Activated T-helper 1 cell treated with anti-CD3 and anti-CD28 coated beads, Interleukin-12 subunit alpha, Interleukin-12 subunit beta, Interleukin-2, Interleukin-4 antibody, amounts not matched to agents 30 ng/mL and 10 ng/mL and 1 ng/mL, durations not matched to agents 14 hours and 24 hours and 36 hours (primary cell): ENCODE measurements at regions not wholly inside any gene's neighbourhood (a gene's known extent, or its start where the extent isn't known, plus 50 kb on each side); places are given as distances from the start of the nearest gene placed in this dataset.

Experiments
- DNase-seq: peaks from one replicate; pipeline ENCODE4 v3.0.0; 2021; ENCODE audit warnings: low spot score
- H3K27ac Mint-ChIP-seq: one replicate; pipeline ENCODE4 v1.8.0; 2021; ENCODE audit warnings: mild to moderate bottlenecking, mixed read lengths
- H3K27me3 Mint-ChIP-seq: one replicate; pipeline ENCODE4 v1.8.0; 2022; ENCODE audit warnings: mild to moderate bottlenecking, moderate library complexity, mixed read lengths; ENCODE audit not compliant: insufficient read depth
- H3K36me3 Mint-ChIP-seq: one replicate; pipeline ENCODE4 v1.8.0; 2021; ENCODE audit warnings: low read depth, mixed read lengths
- H3K4me1 Mint-ChIP-seq: one replicate; pipeline ENCODE4 v1.8.0; 2021; ENCODE audit warnings: low read depth, mixed read lengths
- H3K4me3 Mint-ChIP-seq: one replicate; pipeline ENCODE4 v1.8.0; 2021; ENCODE audit warnings: mild to moderate bottlenecking, moderate library complexity, mixed read lengths
- H3K9me3 Mint-ChIP-seq: one replicate; pipeline ENCODE4 v1.8.0; 2021; ENCODE audit warnings: mixed read lengths
- intact Hi-C: fragments of 100-400 bp; cut with micrococcal nuclease; formaldehyde crosslinking; loops from one replicate; pipeline ENCODE4 v1.15.1; 2024

DNA sequence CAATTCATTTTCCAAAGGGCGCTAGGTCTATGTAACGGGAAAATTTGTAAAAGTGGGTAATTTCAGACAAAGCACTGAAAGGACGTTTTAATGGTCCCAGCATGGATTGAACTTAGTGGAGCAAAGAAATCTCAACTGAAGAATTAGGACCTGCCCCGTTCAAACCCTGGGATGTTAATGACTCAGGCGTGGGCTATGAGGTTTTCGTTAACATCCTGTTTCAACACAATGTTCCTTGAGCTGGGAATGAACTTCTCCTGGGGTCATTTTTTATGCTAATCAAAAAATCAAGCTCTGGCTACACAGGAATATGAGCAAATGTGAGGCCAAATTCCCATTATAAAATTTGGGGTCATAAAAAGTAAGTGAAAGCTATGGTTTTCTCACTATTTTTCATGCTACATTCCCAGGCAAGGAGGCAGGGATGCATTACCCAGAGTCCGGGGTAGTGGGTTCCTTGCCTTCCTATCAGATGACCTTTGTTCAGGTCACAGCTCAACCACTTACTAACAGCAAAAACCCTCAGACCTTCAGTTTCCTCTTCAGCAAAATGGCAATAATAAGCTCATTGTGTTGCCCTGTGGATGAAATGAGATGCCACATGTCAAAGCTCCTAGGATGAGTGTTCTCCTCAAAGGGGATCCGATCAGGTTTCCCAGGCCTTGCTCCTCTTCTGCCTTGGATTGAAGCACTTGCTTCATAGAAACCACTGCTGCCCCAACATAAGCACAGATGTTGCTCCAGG, 271.4 kb downstream of the ARRDC4 start:
- no peak for DNase-seq
- Mint-ChIP-seq H3K9me3 (no peaks in the 10 kb centered on the region), H3K4me1 (no peaks in the 10 kb centered on the region), H3K27ac (no peak overlapping the region), H3K36me3 (no peaks in the 10 kb centered on the region), H3K4me3 (no peak overlapping the region), H3K27me3 (no peaks in the 10 kb centered on the region)
- intact Hi-C loops = no loop called here

DNA sequence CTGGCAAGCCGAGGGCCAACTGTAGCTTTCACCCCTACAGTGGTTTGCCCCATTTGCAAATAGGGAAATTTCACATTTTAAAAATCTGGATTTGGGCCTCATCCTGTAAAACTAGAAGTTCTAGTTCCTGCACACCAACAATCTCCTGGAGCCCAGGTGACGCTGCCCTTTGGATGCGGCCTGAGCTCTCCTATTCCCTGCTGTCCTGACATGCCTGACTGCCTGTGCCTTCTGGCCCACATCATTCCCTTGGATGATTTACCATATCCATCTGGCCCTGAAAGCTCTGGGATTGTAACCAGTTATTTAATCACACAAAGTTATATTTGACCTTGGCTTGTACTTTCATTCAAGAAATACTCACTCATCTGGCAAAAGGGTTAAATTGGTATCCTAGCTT, 272.3 kb downstream of the ARRDC4 start:
- intact Hi-C loops = no loop called here
- Mint-ChIP-seq H3K9me3 (no peaks in the 10 kb centered on the region), H3K36me3 (no peaks in the 10 kb centered on the region), H3K4me1 (no peaks in the 10 kb centered on the region), H3K27me3 (no peaks in the 10 kb centered on the region), H3K27ac (no peak overlapping the region), H3K4me3 (no peak overlapping the region)
- DNase-seq = no peak

GRCh38 chr15:98233873-98234272, 273.4 kb downstream of the ARRDC4 start:
- no peak for DNase-seq
- H3K9me3 Mint-ChIP-seq = no peaks in the 10 kb centered on the region
- H3K27me3 Mint-ChIP-seq = no peaks in the 10 kb centered on the region
- H3K4me1 Mint-ChIP-seq = no peaks in the 10 kb centered on the region
- intact Hi-C loops = no loop called here
- no peaks in the 10 kb centered on the region for H3K36me3 Mint-ChIP-seq
- no peak overlapping the region for H3K4me3 Mint-ChIP-seq
- H3K27ac Mint-ChIP-seq = no peak overlapping the region

- H3K9me3 Mint-ChIP-seq = no peaks in the 10 kb centered on the region
- no peaks in the 10 kb centered on the region for H3K36me3 Mint-ChIP-seq
- H3K4me1 Mint-ChIP-seq = no peaks in the 10 kb centered on the region
- H3K27me3 Mint-ChIP-seq = peaks cover 3% of the 10 kb centered on the region
- no peak overlapping the region for H3K4me3 Mint-ChIP-seq
- intact Hi-C loops = no loop called here
- no peak for DNase-seq
- no peak overlapping the region for H3K27ac Mint-ChIP-seq
Measured at GRCh38 chr15:98240303-98240702, 279.8 kb downstream of the ARRDC4 start.

- intact Hi-C loops = no loop called here
- Mint-ChIP-seq H3K36me3 (no peaks in the 10 kb centered on the region), H3K27ac (no peak overlapping the region)
Measured at GRCh38 chr15:98241032-98241554, 280.6 kb downstream of the ARRDC4 start.

DNA sequence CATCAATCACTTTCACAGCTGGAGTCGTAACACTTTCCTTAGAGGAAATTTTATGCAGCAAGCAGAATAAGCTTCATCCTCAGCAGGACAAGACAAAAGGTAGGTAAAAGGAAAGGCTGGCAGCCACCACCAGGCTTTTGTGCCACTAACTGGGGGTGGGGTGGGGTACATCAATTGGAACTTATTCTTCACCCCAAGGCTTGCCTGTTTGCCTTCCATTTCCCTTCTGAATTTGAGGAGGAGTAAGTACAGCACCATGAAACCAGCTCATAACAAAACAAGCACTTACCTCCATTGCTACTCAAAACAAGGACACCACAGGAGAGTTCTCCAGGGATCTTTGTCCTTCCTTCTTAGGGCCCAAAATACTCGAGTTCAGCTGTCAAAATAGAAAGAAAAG, 296.8 kb downstream of the ARRDC4 start:
- peaks cover 3% of the 10 kb centered on the region for H3K27me3 Mint-ChIP-seq
- DNase-seq = no peak
- peaks cover 9% of the 10 kb centered on the region for H3K9me3 Mint-ChIP-seq
- intact Hi-C loops = no loop called here
- no peaks in the 10 kb centered on the region for H3K36me3 Mint-ChIP-seq
- H3K4me3 Mint-ChIP-seq = no peak overlapping the region
- H3K27ac Mint-ChIP-seq = no peak overlapping the region
- H3K4me1 Mint-ChIP-seq = no peaks in the 10 kb centered on the region

More at GRCh38 chr15:98241032-98241554, 280.6 kb downstream of the ARRDC4 start:
- no peak overlapping the region for H3K4me3 Mint-ChIP-seq
- no peak for DNase-seq
- H3K9me3 Mint-ChIP-seq = no peaks in the 10 kb centered on the region
- H3K27me3 Mint-ChIP-seq = peaks cover 3% of the 10 kb centered on the region
- H3K4me1 Mint-ChIP-seq = no peaks in the 10 kb centered on the region

- intact Hi-C loops = no loop called here
- H3K27ac Mint-ChIP-seq = no peak overlapping the region
- H3K4me1 Mint-ChIP-seq = no peaks in the 10 kb centered on the region
- no peak for DNase-seq
- no peaks in the 10 kb centered on the region for H3K36me3 Mint-ChIP-seq
- no peak overlapping the region for H3K4me3 Mint-ChIP-seq
- peaks cover under 1% of the 10 kb centered on the region for H3K27me3 Mint-ChIP-seq
- H3K9me3 Mint-ChIP-seq = peaks cover 16% of the 10 kb centered on the region
Measured at GRCh38 chr15:98263787-98264186, 303.3 kb downstream of the ARRDC4 start.

DNA sequence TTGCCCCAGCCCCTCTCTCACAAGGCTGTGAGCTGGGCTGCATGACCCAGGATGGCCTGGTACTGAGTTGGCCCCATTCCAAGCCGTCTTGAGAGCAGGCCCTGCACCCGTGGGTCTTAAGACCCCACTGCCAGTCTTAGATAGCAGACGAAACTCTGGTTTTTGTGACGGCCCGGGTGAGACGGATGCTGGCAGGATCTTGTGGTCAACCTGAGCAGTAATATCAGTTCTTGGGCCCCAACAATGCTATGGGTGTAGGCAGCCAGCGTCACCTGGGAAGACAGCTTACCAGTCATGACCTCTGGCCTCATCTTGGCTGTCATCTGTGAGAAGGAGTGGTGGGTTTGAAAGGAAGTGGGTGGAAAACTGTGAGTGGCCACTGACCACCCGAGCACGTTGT, 305.8 kb downstream of the ARRDC4 start:
- intact Hi-C loops = no loop called here
- H3K27me3 Mint-ChIP-seq = no peaks in the 10 kb centered on the region
- H3K4me3 Mint-ChIP-seq = no peak overlapping the region
- DNase-seq = no peak
- no peaks in the 10 kb centered on the region for H3K36me3 Mint-ChIP-seq
- H3K27ac Mint-ChIP-seq = no peak overlapping the region
- peaks cover 12% of the 10 kb centered on the region for H3K9me3 Mint-ChIP-seq
- no peaks in the 10 kb centered on the region for H3K4me1 Mint-ChIP-seq

- H3K4me1 Mint-ChIP-seq = no peaks in the 10 kb centered on the region
- H3K27ac Mint-ChIP-seq = no peak overlapping the region
- peaks cover 12% of the 10 kb centered on the region for H3K9me3 Mint-ChIP-seq
- H3K4me3 Mint-ChIP-seq = no peak overlapping the region
- intact Hi-C loops = no loop called here
- H3K27me3 Mint-ChIP-seq = no peaks in the 10 kb centered on the region
- DNase-seq = no peak
- no peaks in the 10 kb centered on the region for H3K36me3 Mint-ChIP-seq
Measured at GRCh38 chr15:98268163-98268562, 307.7 kb downstream of the ARRDC4 start.

DNA sequence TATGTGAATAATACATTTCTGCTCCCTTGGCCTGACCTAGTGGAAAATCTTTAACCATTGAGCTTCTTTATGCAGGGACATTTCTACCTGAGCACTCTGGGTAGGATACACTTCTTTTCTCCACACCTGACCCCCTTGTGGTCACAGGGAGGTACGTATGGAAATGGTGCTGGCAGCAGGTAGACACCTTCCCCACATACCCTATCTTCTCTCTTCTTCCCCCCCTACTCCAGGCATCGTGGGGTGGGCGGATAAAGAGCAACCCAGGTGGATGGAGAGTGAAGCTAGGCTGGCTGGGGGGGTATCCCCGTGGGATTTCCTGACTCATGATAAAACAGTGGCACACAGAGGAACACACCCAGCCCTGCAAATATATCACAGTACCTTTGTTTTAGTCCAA, 312.1 kb downstream of the ARRDC4 start:
- no peak overlapping the region for H3K27ac Mint-ChIP-seq
- H3K36me3 Mint-ChIP-seq = no peaks in the 10 kb centered on the region
- no peaks in the 10 kb centered on the region for H3K27me3 Mint-ChIP-seq
- DNase-seq = no peak
- H3K9me3 Mint-ChIP-seq = no peaks in the 10 kb centered on the region
- H3K4me3 Mint-ChIP-seq = no peak overlapping the region
- intact Hi-C loops = no loop called here
- no peaks in the 10 kb centered on the region for H3K4me1 Mint-ChIP-seq

DNA sequence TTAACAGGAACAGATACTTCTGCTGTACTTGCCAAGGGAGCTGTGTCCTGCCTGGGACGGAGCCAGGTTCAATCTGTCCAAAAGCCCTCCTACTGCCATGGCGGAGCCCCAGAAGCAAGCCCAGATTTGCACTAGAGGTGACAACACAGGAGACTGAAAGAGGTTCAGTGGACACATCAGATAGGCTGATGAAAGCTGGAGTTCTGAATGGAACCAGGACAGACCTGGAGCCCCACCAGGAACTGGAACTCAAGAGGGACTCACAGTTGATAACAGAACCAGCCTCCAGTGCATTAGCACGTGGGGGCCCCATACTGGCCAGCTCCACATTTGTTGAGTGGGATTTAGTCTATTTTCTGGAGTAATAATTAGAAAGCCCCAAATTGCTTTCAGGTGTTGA, 315.5 kb downstream of the ARRDC4 start:
- no peaks in the 10 kb centered on the region for H3K27me3 Mint-ChIP-seq
- H3K9me3 Mint-ChIP-seq = no peaks in the 10 kb centered on the region
- no peak overlapping the region for H3K27ac Mint-ChIP-seq
- H3K4me1 Mint-ChIP-seq = no peaks in the 10 kb centered on the region
- H3K4me3 Mint-ChIP-seq = no peak overlapping the region
- DNase-seq = no peak
- H3K36me3 Mint-ChIP-seq = no peaks in the 10 kb centered on the region
- intact Hi-C loops = no loop called here

DNA sequence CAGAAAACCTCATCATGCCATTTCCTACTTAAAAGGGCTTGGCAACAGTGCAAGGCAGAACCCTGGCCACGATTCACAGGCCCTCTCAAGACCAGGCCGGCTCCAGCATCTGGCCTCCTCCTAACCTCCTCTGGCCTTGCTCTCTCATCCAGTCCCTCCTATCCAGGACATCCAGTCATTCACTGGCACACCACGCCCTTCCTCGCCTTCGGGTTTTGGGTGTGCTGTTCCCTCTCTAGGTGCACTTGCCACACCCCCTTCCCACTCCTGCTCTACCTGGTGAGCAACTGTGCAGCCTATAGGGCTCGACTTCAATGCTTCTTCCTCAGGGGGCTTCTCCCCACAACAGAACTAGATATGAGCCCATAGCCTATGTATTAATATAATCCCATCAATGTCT, 317.1 kb downstream of the ARRDC4 start:
- intact Hi-C loops = no loop called here
- Mint-ChIP-seq H3K4me3 (no peak overlapping the region), H3K27me3 (no peaks in the 10 kb centered on the region), H3K27ac (no peak overlapping the region), H3K4me1 (no peaks in the 10 kb centered on the region), H3K9me3 (no peaks in the 10 kb centered on the region), H3K36me3 (no peaks in the 10 kb centered on the region)
- DNase-seq = no peak

- no peak for DNase-seq
Measured at GRCh38 chr15:98280284-98280975, 319.9 kb downstream of the ARRDC4 start.

More at GRCh38 chr15:98280284-98280975, 319.9 kb downstream of the ARRDC4 start:
- no peaks in the 10 kb centered on the region for H3K27me3 Mint-ChIP-seq
- H3K4me3 Mint-ChIP-seq = no peak overlapping the region
- no peaks in the 10 kb centered on the region for H3K4me1 Mint-ChIP-seq
- H3K36me3 Mint-ChIP-seq = no peaks in the 10 kb centered on the region
- H3K27ac Mint-ChIP-seq = no peak overlapping the region
- no peaks in the 10 kb centered on the region for H3K9me3 Mint-ChIP-seq
- intact Hi-C loops = no loop called here
